HG02885 (cell line): ENCODE measurements at regions not wholly inside any gene's neighbourhood (a gene's known extent, or its start where the extent isn't known, plus 50 kb on each side); places are given as distances from the start of the nearest gene placed in this dataset.
A peak's percentile ranks its signal among the peaks of the same experiment; 100 is the strongest.
"Not testable (repeated sequence)": the region's sequence is repeated elsewhere in the genome, so short reads cannot be mapped to it uniquely, and the experiment has no call there.

Experiments used
- ATAC-seq: cut with Tn5 transposase; IDR thresholded peaks from one replicate; pipeline ENCODE4 v1.9.1; 2021; ENCODE audit warnings: mild to moderate bottlenecking; ENCODE audit not compliant: unreplicated experiment, poor library complexity

GRCh38 chr10:60525716-60526585 is 136.3 kb upstream of the ANK3 start:
- ATAC-seq, result no peak

DNA sequence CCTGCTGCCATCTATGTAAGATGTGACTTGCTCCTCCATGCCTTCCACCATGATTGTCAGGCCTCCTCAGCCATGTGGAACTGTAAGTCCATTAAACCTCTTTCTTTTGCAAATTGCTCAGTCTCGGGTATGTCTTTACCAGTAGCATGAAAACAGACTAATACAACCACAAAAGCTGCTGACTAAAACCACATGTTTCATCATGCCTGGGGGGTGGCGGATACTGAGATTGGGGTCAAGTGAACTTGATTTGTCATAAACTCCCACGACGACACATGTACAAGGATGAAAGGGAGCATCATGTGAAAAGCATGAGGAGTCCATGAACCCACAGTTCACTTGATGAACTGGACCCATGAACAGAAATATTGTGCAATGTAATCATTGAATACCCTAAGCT is 134.9 kb upstream of the ANK3 start:
- no peak for ATAC-seq

GRCh38 chr10:60523371-60523770 is 133.7 kb upstream of the ANK3 start:
- not testable (repeated sequence) for ATAC-seq

DNA sequence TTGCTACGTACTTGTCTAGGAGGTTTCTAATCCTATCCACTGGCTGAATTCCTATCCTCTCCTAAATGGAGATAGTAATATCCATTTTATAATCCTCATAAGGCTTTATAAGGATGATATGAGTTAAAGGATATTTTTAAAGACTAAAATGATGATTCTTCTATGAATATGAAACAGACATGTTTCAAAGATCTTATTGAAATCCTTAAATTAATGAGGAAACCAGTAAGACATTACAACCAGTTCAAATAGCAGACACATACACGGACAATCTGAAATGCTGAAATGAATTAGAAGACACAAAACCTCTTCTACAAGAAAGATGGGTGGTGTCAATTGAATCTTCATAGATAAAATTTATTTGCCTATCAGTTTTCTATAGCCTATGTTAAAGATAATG is 132.9 kb upstream of the ANK3 start:
- no peak for ATAC-seq

DNA sequence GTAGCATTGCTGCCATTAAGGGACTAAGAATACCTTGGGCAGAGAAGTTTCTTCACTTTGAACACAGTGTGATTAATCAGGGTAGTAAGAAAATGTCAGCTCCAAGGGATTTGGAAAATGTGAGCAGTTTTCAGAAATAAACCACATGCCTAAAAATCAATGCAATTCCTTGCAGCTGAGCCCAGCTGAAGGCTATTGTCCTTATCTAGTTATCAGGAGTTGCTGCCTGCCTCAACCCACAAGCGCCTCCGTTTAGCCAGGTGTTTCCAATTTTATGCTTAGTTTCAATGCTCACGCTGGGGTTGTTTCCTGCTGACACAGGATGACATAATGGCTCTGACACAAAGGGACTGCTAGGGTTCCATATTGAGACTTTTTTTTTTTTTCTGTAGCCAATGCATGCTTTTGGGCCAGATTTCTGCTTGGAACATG is 132.3 kb upstream of the ANK3 start:
- ATAC-seq, result no peak

- ATAC-seq, result no peak
Observed at GRCh38 chr10:60518745-60519144, 129.1 kb upstream of the ANK3 start.

- no peak for ATAC-seq
Observed at GRCh38 chr10:60517805-60518204, 128.1 kb upstream of the ANK3 start.

GRCh38 chr10:60513281-60513680 is 123.6 kb upstream of the ANK3 start:
- ATAC-seq, result peak; percentile 60

GRCh38 chr10:60511477-60512229 is 122.0 kb upstream of the ANK3 start:
- no peak for ATAC-seq

GRCh38 chr10:60508831-60509230 is 119.2 kb upstream of the ANK3 start:
- ATAC-seq, result no peak

- no peak for ATAC-seq
Observed at GRCh38 chr10:60508037-60508436, 118.4 kb upstream of the ANK3 start.

GRCh38 chr10:60502621-60503020 is 112.9 kb upstream of the ANK3 start:
- no peak for ATAC-seq

DNA sequence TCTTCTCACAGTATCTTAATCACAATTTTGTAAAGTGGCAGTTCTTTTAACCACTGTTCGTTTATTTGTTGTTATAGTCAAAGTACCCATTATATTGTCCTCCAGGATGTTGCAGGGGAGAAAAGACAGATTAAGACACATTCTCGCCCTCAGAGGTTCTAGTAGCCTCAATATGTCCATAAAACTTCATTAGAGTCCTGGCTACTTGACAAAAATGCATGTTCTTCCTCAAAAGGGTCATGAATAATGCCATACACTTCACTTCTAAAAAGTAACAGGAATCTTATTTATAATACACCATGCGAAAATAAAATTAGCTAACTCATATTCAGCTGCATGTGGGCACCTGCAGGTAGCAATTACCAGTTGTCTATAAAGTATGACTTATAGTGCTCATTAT is 109.3 kb upstream of the ANK3 start:
- ATAC-seq, result no peak

GRCh38 chr10:60497364-60497763 is 107.7 kb upstream of the ANK3 start:
- no peak for ATAC-seq

DNA sequence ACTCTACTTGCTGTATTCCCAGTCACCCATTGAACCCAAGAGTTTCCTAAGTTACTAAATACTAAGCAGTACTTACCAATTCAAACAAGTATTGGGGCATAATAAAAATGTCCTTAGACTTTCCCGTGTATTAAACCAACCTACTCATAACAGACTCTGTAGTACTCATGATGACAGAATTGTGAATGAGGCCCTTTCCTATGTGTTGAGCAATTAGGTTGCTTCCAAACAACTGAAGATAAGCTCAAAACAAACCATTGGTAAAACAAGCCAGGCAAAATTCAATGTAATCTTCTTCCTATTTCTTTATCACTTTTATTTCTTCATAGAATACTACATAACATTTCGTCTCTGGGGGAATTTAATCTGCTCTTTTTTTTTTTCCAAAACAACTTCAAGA is 106.5 kb upstream of the ANK3 start:
- no peak for ATAC-seq

GRCh38 chr10:60495338-60496055 is 105.8 kb upstream of the ANK3 start:
- no peak for ATAC-seq

DNA sequence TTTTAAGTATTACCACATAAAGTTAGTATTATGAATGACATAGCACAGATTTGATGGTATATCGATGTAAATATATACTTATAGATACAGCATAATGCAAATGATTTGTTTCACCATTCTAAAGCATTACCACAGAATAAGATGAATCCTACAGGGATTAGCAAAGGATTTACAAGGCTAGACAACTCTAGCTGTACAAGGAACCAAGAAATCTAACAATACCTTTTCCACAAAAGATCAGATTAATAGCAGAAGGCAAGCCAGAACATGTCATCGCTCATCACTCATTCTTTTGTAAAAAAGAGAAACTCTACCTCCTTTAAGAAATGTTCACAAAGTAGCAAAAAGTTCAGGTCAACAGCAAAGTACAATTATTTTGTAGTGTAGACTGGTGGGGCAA is 105.1 kb upstream of the ANK3 start:
- no peak for ATAC-seq

- ATAC-seq, result no peak
Observed at GRCh38 chr10:60491162-60491561, 101.5 kb upstream of the ANK3 start.

- ATAC-seq, result no peak
Observed at GRCh38 chr10:60490013-60490412, 100.3 kb upstream of the ANK3 start.

DNA sequence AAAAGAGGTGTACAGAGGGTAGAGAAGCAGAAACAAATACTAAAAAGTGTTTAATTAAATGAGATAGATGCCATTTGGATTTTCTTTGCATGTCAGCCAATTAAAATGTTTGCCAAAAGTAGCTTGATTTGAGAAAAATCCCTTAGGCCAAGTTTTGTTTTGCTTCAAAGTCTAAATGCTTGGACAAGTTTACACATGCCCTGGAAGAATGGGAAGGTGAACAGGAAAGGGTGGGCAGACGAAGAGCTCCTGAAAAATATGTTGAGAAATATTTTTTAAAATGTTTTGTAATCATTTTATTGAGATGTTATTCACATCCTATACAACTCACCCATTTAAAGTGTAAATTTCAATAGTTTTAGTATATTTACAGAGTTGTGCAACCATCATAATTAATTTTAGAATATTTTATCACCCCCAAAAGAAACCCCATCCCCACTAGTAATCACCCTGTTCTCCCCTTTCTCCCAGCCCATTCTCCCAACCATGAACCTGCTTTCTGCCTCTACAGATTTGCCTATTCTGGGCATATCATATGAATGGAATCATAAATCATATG is 98.5 kb upstream of the ANK3 start:
- no peak for ATAC-seq

GRCh38 chr10:60487543-60487942 is 97.9 kb upstream of the ANK3 start:
- no peak for ATAC-seq
